C4-2B (cell line): ENCODE measurements at regions not wholly inside any gene's neighbourhood (a gene's known extent, or its start where the extent isn't known, plus 50 kb on each side); places are given as distances from the start of the nearest gene placed in this dataset.

Experiments used
- CTCF ChIP-seq: fragments of 450-650 bp; conservative IDR thresholded peaks from 2 replicates; pipeline ENCODE4 v1.5.1; 2017; ENCODE audit warnings: mild to moderate bottlenecking
- ZFX ChIP-seq: fragments of 450-650 bp; IDR thresholded peaks from 2 replicates; pipeline ENCODE4 v1.6.1; 2017

DNA sequence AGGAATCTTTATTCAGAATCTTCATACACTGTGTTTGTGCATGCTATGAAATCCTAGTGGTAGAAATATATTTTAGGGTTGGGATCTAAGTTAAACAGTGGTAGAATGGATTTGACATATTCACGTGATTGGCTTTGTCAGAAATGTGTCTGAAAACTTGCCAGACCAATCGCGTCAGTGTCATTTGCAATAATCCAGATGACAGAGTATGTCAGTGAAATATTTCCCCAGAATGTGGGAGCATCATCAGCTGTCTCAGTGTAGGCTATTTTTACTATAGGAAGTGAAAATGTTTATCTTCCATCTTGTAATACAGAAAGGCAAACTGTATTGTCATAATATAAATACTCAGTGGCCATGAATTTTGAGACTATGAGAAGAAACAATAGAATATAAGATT, 220.6 kb upstream of the EDIL3 start:
- TF ChIP-seq CTCF (no peak), ZFX (no peak)
